Body of pancreas (tissue), 4 donors: ENCODE measurements at regions not wholly inside any gene's neighbourhood (a gene's known extent, or its start where the extent isn't known, plus 50 kb on each side); places are given as distances from the start of the nearest gene placed in this dataset.

ENCODE experiments used
- ATAC-seq: fragments of 150-250 bp; one replicate; pipeline ENCODE4 v1.9.1; 2016
- DNase-seq, 4 donors: peaks; one replicate each; pipeline ENCODE4 v3.0.0-alpha.2; 2019
- H3K27ac ChIP-seq, 4 donors: fragments of 200-600 bp; sonication (generic); 1 replicate in 3 of 4; 2 replicates in 1 of 4; pipeline versions ENCODE4 v1.5.1 to v1.6.1; 2016 to 2019; ENCODE audit warnings: mild to moderate bottlenecking in 1 of 4, mixed read lengths in 1 of 4, moderate library complexity in 1 of 4
- H3K27me3 ChIP-seq, 2 donors: fragments of 200-600 bp; sonication (generic); one replicate each; pipeline ENCODE4 v1.6.0; 2016; ENCODE audit warnings: mild to moderate bottlenecking in 1 of 2
- H3K36me3 ChIP-seq, 2 donors: fragments of 200-600 bp; sonication (generic); replicated peaks in 1 of 2; 2 replicates each; pipeline ENCODE4 v1.5.1; 2016; ENCODE audit warnings: low read depth in 2 of 2; ENCODE audit not compliant: insufficient read depth in 1 of 2
- H3K4me1 ChIP-seq: fragments of 200-600 bp; sonication (generic); one replicate; pipeline ENCODE4 v1.6.0; 2016
- H3K4me3 ChIP-seq, 2 donors: fragments of 200-600 bp; sonication (generic); 1 replicate in 1 of 2; 2 replicates in 1 of 2; pipeline ENCODE4 v1.5.1; 2016 to 2019
- H3K9me3 ChIP-seq, 3 donors: fragments of 200-600 bp; sonication (generic); 1 replicate in 2 of 3; 2 replicates in 1 of 3; pipeline ENCODE4 v1.5.1; 2016
- CTCF ChIP-seq, 7 experiments: fragments of 450-650 bp in 4 of 7; fragments of 200-600 bp in 3 of 7; sonication (generic) in 3 of 7; IDR thresholded peaks; one replicate each; pipeline ENCODE4 v1.5.1; 2016 to 2019; ENCODE audit warnings: antibody characterized with exemption in 7 of 7
- POLR2A ChIP-seq, 3 donors: fragments of 450-650 bp; IDR thresholded peaks; one replicate each; pipeline ENCODE4 v1.6.1; 2016; ENCODE audit warnings: antibody characterized with exemption in 3 of 3, mild to moderate bottlenecking in 2 of 3
- WGBS, 2 donors: methylation state at CpG; one replicate each; pipeline ENCODE4 v1.1.5; 2017; 5-methylcytosine and 5-hydroxymethylcytosine counted together
- intact Hi-C: fragments of 100-400 bp; cut with DNase I; formaldehyde crosslinking; loops from one replicate; pipeline ENCODE4 v1.15.1; 2023

GRCh38 chr16:54816471-54816870, 114.2 kb upstream of the IRX5 start:
- Histone ChIP-seq H3K4me3 (no peak overlapping the region), H3K9me3 (no peaks in the 10 kb centered on the region), H3K27ac (no peak overlapping the region), H3K4me1 (no peaks in the 10 kb centered on the region), H3K36me3 (no peaks in the 10 kb centered on the region), H3K27me3 (no peaks in the 10 kb centered on the region)
- WGBS, 2 donors = 36 to 39% methylated on average over 3 of the region's 3 CpGs
- TF ChIP-seq POLR2A (IDR thresholded peaks at IDR 0.05) (no peak), CTCF (IDR thresholded peaks at IDR 0.05) (no peak)
- DNase-seq (no peak), ATAC-seq (no peak)
- intact Hi-C loops = no loop called here

GRCh38 chr16:54815177-54815576, 115.5 kb upstream of the IRX5 start:
- 46 to 60% methylated on average over 3 of the region's 3 CpGs for WGBS, 2 donors
- no peaks in the 10 kb centered on the region for H3K9me3 ChIP-seq
- no peak overlapping the region for H3K4me3 ChIP-seq
- no peak for TF ChIP-seq POLR2A (IDR thresholded peaks at IDR 0.05)
- no peak for TF ChIP-seq CTCF (IDR thresholded peaks at IDR 0.05)
- DNase-seq = no peak
- no peaks in the 10 kb centered on the region for H3K4me1 ChIP-seq
- no peak overlapping the region for H3K27ac ChIP-seq
- intact Hi-C loops = no loop called here
- H3K36me3 ChIP-seq = no peaks in the 10 kb centered on the region
- H3K27me3 ChIP-seq = no peaks in the 10 kb centered on the region
- no peak for ATAC-seq

GRCh38 chr16:54813778-54814177, 116.9 kb upstream of the IRX5 start:
- H3K36me3 ChIP-seq = no peaks in the 10 kb centered on the region
- no peaks in the 10 kb centered on the region for H3K9me3 ChIP-seq
- no peak overlapping the region for H3K4me3 ChIP-seq
- ATAC-seq (no peak), DNase-seq (no peak)
- no peak overlapping the region for H3K27ac ChIP-seq
- 63 to 74% methylated on average over 5 of the region's 5 CpGs for WGBS, 2 donors
- H3K4me1 ChIP-seq = no peaks in the 10 kb centered on the region
- H3K27me3 ChIP-seq = no peaks in the 10 kb centered on the region
- TF ChIP-seq CTCF (IDR thresholded peaks at IDR 0.05) (no peak), POLR2A (IDR thresholded peaks at IDR 0.05) (no peak)
- intact Hi-C loops = no loop called here

- DNase-seq = no peak
- TF ChIP-seq CTCF (IDR thresholded peaks at IDR 0.05) (peak in 2 of 7 experiments; percentile 11 to 14), POLR2A (IDR thresholded peaks at IDR 0.05) (no peak)
- no peaks in the 10 kb centered on the region for H3K27me3 ChIP-seq
- H3K27ac ChIP-seq = no peak overlapping the region
- no peak for ATAC-seq
- no peak overlapping the region for H3K4me3 ChIP-seq
- WGBS, 2 donors = 28 to 39% methylated on average over 3 of the region's 3 CpGs
- no peaks in the 10 kb centered on the region for H3K4me1 ChIP-seq
- intact Hi-C loops = no loop called here
- no peaks in the 10 kb centered on the region for H3K36me3 ChIP-seq
- H3K9me3 ChIP-seq = no peaks in the 10 kb centered on the region
Measured at GRCh38 chr16:54812229-54812628, 118.4 kb upstream of the IRX5 start.

GRCh38 chr16:54808890-54809289, 121.8 kb upstream of the IRX5 start:
- Histone ChIP-seq H3K4me3 (no peak overlapping the region), H3K27me3 (no peaks in the 10 kb centered on the region), H3K36me3 (no peaks in the 10 kb centered on the region), H3K27ac (no peak overlapping the region), H3K4me1 (no peaks in the 10 kb centered on the region), H3K9me3 (no peaks in the 10 kb centered on the region)
- DNase-seq (no peak), ATAC-seq (no peak)
- TF ChIP-seq POLR2A (IDR thresholded peaks at IDR 0.05) = no peak
- TF ChIP-seq CTCF (IDR thresholded peaks at IDR 0.05) = no peak
- intact Hi-C loops = no loop called here
